Endothelial cell of umbilical vein (primary cell): ENCODE measurements at regions not wholly inside any gene's neighbourhood (a gene's known extent, or its start where the extent isn't known, plus 50 kb on each side); places are given as distances from the start of the nearest gene placed in this dataset.

Experiments
- BruUV-seq: library from RNA; stranded (reverse); fragments of 400-500 nt; replicated peaks from 2 replicates; lab custom pipeline; 2021; lab: Mats Ljungman, UMichigan
- CTCF ChIA-PET: fragments of 300-600, 350-600 bp; sonication (Branson Sonifier 250); formaldehyde crosslinking; loops from one replicate; lab custom pipeline; 2021; ENCODE audit warnings: antibody characterized with exemption, inconsistent platforms; lab: Charles Lee
- POLR2A ChIA-PET: fragments of 300-600, 350-600 bp; sonication (Branson Sonifier 250); formaldehyde crosslinking; loops from one replicate; lab custom pipeline; 2021; ENCODE audit warnings: antibody characterized with exemption, inconsistent platforms; lab: Charles Lee
- DNase-seq: peaks from one replicate; pipeline ENCODE4 v3.0.0-alpha.2; 2011; ENCODE audit warnings: low read depth, low spot score
- FAIRE-seq: peaks from 2 replicates; lab custom pipeline; 2011; peaks lifted over from hg19 to GRCh38; lab: Jason Lieb, UNC
- H2AFZ ChIP-seq: 2 replicates; pipeline ENCODE4 v1.6.0; 2012; ENCODE audit warnings: low read depth, low read length, control low read depth, inconsistent platforms
- H3K27ac ChIP-seq: 2 replicates; pipeline ENCODE4 v1.5.1; 2011; ENCODE audit warnings: low read depth, mild to moderate bottlenecking, control low read depth, low read length, moderate library complexity; ENCODE audit not compliant: insufficient read depth
- H3K27me3 ChIP-seq, 2 experiments: 2 replicates each; pipeline versions ENCODE4 v1.6.0 to v1.6.1; 2011; ENCODE audit warnings: low read length in 2 of 2, mixed read lengths in 1 of 2; ENCODE audit not compliant: control insufficient read depth in 2 of 2, insufficient read depth in 2 of 2
- H3K36me3 ChIP-seq, 2 experiments: 2 replicates in 1 of 2; 3 replicates in 1 of 2; pipeline ENCODE4 v1.5.1; 2011; ENCODE audit warnings: low read length in 2 of 2, mild to moderate bottlenecking in 1 of 2, moderate library complexity in 1 of 2; ENCODE audit not compliant: control insufficient read depth in 2 of 2, insufficient read depth in 2 of 2; ENCODE audit errors: extremely low read depth in 1 of 2
- H3K4me1 ChIP-seq: 3 replicates; pipeline ENCODE4 v1.5.1; 2011; ENCODE audit warnings: mild to moderate bottlenecking, low read length; ENCODE audit not compliant: control insufficient read depth, insufficient read depth; ENCODE audit errors: extremely low read depth
- H3K4me2 ChIP-seq: 2 replicates; pipeline ENCODE4 v1.6.1; 2011; ENCODE audit warnings: low read length, control low read depth, mixed read lengths; ENCODE audit not compliant: insufficient read depth
- H3K4me3 ChIP-seq, 3 experiments: fragments of 200-600 bp in 1 of 3; sonication (generic), shearing (Covaris generic) in 1 of 3; replicated peaks in 1 of 3; 2 replicates each; pipeline ENCODE4 v1.5.1; 2011 to 2016; ENCODE audit warnings: control low read depth in 3 of 3, low read length in 3 of 3, mild to moderate bottlenecking in 2 of 3, inconsistent platforms in 1 of 3, low read depth in 1 of 3, moderate library complexity in 1 of 3; ENCODE audit not compliant: insufficient read depth in 1 of 3
- H3K79me2 ChIP-seq: 2 replicates; pipeline ENCODE4 v1.6.0; 2012; ENCODE audit warnings: low read length, inconsistent platforms; ENCODE audit not compliant: control insufficient read depth, insufficient read depth
- H3K9ac ChIP-seq: replicated peaks from 2 replicates; pipeline ENCODE3; 2011; ENCODE audit warnings: low read length, control low read depth; ENCODE audit not compliant: insufficient read depth; ENCODE audit errors: extremely low read depth
- H3K9me1 ChIP-seq: replicated peaks from 3 replicates; pipeline ENCODE4 v1.6.0; 2011; ENCODE audit warnings: mild to moderate bottlenecking, low read length; ENCODE audit not compliant: control insufficient read depth, insufficient read depth; ENCODE audit errors: extremely low read depth
- H3K9me3 ChIP-seq: replicated peaks from 2 replicates; pipeline ENCODE4 v1.5.1; 2012; ENCODE audit warnings: low read length, inconsistent platforms; ENCODE audit not compliant: control insufficient read depth, insufficient read depth
- H4K20me1 ChIP-seq: replicated peaks from 2 replicates; pipeline ENCODE3; 2011; ENCODE audit warnings: mild to moderate bottlenecking, low read length; ENCODE audit not compliant: control insufficient read depth, insufficient read depth; ENCODE audit errors: extremely low read depth
- CTCF ChIP-seq, 2 donors: IDR thresholded peaks; 1 replicate in 1 of 2; 2 replicates in 1 of 2; pipeline ENCODE4 v1.5.1; 2011; ENCODE audit warnings: low read length in 2 of 2, mild to moderate bottlenecking in 2 of 2, moderate library complexity in 2 of 2, control low read depth in 1 of 2, inconsistent platforms in 1 of 2, low read depth in 1 of 2; ENCODE audit not compliant: insufficient read depth in 1 of 2; ENCODE audit errors: extremely low read depth in 1 of 2
- EZH2 ChIP-seq: IDR thresholded peaks from 2 replicates; pipeline ENCODE4 v1.6.1; 2012; ENCODE audit warnings: borderline replicate concordance, low read depth, mild to moderate bottlenecking, moderate library complexity, low read length, inconsistent platforms; ENCODE audit not compliant: severe bottlenecking
- FOS ChIP-seq: IDR thresholded peaks from 2 replicates; pipeline ENCODE4 v1.6.1; 2011; ENCODE audit warnings: mild to moderate bottlenecking, low read length, moderate library complexity, borderline replicate concordance; ENCODE audit not compliant: insufficient read depth
- GATA2 ChIP-seq: IDR thresholded peaks from 2 replicates; pipeline ENCODE4 v1.7.0; 2011; ENCODE audit warnings: low read depth, mild to moderate bottlenecking, moderate library complexity, mixed read lengths, low read length; ENCODE audit not compliant: insufficient read length, insufficient read depth
- JUN ChIP-seq: IDR thresholded peaks from 2 replicates; pipeline ENCODE4 v1.6.1; 2011; ENCODE audit warnings: borderline replicate concordance, low read depth; ENCODE audit not compliant: insufficient read length, insufficient read depth
- MAX ChIP-seq: IDR thresholded peaks from 2 replicates; pipeline ENCODE4 v1.6.1; 2011; ENCODE audit not compliant: insufficient read depth, insufficient read length
- MYC ChIP-seq: IDR thresholded peaks from one replicate; pipeline ENCODE4 v1.6.1; 2011; ENCODE audit warnings: mild to moderate bottlenecking, low read depth, low read length
- POLR2A ChIP-seq: IDR thresholded peaks from 2 replicates; pipeline ENCODE4 v1.6.1; 2012; ENCODE audit warnings: low read depth, mild to moderate bottlenecking, control low read depth, low read length
- POLR2AphosphoS5 ChIP-seq: IDR thresholded peaks from 2 replicates; pipeline ENCODE4 v1.6.1; 2012; ENCODE audit warnings: low read depth, mild to moderate bottlenecking, control low read depth, low read length, moderate library complexity; ENCODE audit not compliant: insufficient read depth
- dilution Hi-C: fragments of 300-500 bp; cut with MboI; formaldehyde crosslinking; loops from one replicate; pipeline ENCODE4 v1.15.0; 2019; ENCODE audit warnings: low sequenced_read_pairs; ENCODE audit not compliant: extremely low pct_ligation_motif_present
- intact Hi-C: fragments of 100-400 bp; cut with micrococcal nuclease; formaldehyde crosslinking; loops from one replicate; pipeline ENCODE4 v1.10.0; 2022

DNA sequence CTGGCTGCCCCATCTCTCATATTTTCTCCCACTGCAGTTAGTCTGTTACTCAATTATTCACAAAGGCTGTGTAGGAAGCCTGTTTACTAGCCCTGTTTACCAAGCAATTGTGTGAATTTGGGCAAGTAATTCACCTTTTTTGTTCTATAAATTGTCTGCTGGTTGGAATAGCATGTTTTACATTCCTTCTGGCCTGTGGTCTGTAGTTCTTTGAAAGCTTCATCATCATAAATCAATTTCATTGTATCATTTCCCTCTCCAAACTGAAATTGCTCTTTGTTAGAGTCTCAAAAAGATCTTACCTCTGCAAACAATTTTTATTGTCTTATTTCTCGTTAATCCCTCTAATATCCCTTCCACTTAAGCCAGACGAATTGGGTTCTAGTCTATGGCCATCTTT lies 1059.5 kb upstream of the ADGRL4 start:
- Histone ChIP-seq H3K36me3 (no peaks in the 10 kb centered on the region), H3K4me3 (no peak overlapping the region), H4K20me1 (no peaks in the 10 kb centered on the region), H3K79me2 (no peaks in the 10 kb centered on the region), H3K4me2 (no peak overlapping the region), H3K27me3 (no peaks in the 10 kb centered on the region), H3K9ac (no peak overlapping the region), H3K9me3 (no peaks in the 10 kb centered on the region), H3K27ac (no peak overlapping the region), H2AFZ (no peak overlapping the region), H3K4me1 (no peaks in the 10 kb centered on the region), H3K9me1 (no peaks in the 10 kb centered on the region)
- ChIA-PET POLR2A (no interaction called here), CTCF (no interaction called here)
- no peak for FAIRE-seq
- DNase-seq: no peak
- BruUV-seq: no TSS peak
- intact Hi-C loops: no loop called here
- dilution Hi-C loops: no loop called here
- TF ChIP-seq MYC (no peak), CTCF (IDR thresholded peaks at IDR 0.05; ENCODE audit: extremely low read depth in 1 of 2, insufficient read depth in 1 of 2, low read depth in 1 of 2, low read length in 2 of 2) (no peak), FOS (no peak), EZH2 (no peak), POLR2A (no peak), JUN (no peak), GATA2 (no peak), MAX (no peak), POLR2AphosphoS5 (no peak)
